HEK293T (cell line): ENCODE measurements at regions not wholly inside any gene's neighbourhood (a gene's known extent, or its start where the extent isn't known, plus 50 kb on each side); places are given as distances from the start of the nearest gene placed in this dataset.

ENCODE experiments used
- CTCF ChIA-PET: fragments of 350-600 bp; formaldehyde crosslinking; extraction: SDS; loops from one replicate; lab custom pipeline; 2021; ENCODE audit warnings: antibody characterized with exemption, inconsistent platforms; lab: Yijun Ruan, JAX
- POLR2A ChIA-PET: fragments of 350-600 bp; formaldehyde crosslinking; extraction: SDS; loops from one replicate; lab custom pipeline; 2020; ENCODE audit warnings: antibody characterized with exemption, inconsistent platforms; lab: Yijun Ruan, JAX
- DNase-seq: peaks from one replicate; pipeline ENCODE4 v3.0.0; 2012; ENCODE audit warnings: mixed read lengths; ENCODE audit errors: extremely low spot score
- ARNT ChIP-seq: fragments of 450-650 bp; IDR thresholded peaks from 2 replicates; pipeline ENCODE4 v1.6.1; 2017; ENCODE audit warnings: mild to moderate bottlenecking
- BHLHE40 ChIP-seq: fragments of 450-650 bp; IDR thresholded peaks from 2 replicates; pipeline ENCODE4 v1.6.1; 2016; ENCODE audit warnings: mild to moderate bottlenecking, moderate library complexity, borderline replicate concordance
- CTBP1 ChIP-seq: fragments of 450-650 bp; IDR thresholded peaks from 2 replicates; pipeline ENCODE4 v1.6.1; 2016; ENCODE audit warnings: borderline replicate concordance
- ELF4 ChIP-seq: fragments of 450-650 bp; IDR thresholded peaks from 2 replicates; pipeline ENCODE4 v1.6.1; 2017; ENCODE audit warnings: antibody characterized with exemption
- FOXA1 ChIP-seq: fragments of 450-650 bp; IDR thresholded peaks from 2 replicates; pipeline ENCODE4 v1.6.1; 2016; ENCODE audit warnings: mild to moderate bottlenecking
- FOXK2 ChIP-seq: fragments of 450-650 bp; IDR thresholded peaks from 2 replicates; pipeline ENCODE4 v1.6.1; 2016; ENCODE audit warnings: mild to moderate bottlenecking
- FOXM1 ChIP-seq: fragments of 450-650 bp; IDR thresholded peaks from 2 replicates; pipeline ENCODE4 v1.6.1; 2017; ENCODE audit warnings: mild to moderate bottlenecking, borderline replicate concordance
- HDGF ChIP-seq: fragments of 450-650 bp; IDR thresholded peaks from 2 replicates; pipeline ENCODE4 v1.6.1; 2017; ENCODE audit warnings: antibody characterized with exemption, borderline replicate concordance
- L3MBTL2 ChIP-seq: fragments of 450-650 bp; conservative IDR thresholded peaks from 2 replicates; pipeline ENCODE4 v1.6.1; 2016; ENCODE audit warnings: mild to moderate bottlenecking
- LEF1 ChIP-seq: fragments of 450-650 bp; IDR thresholded peaks from 2 replicates; pipeline ENCODE4 v1.6.1; 2017; ENCODE audit warnings: mild to moderate bottlenecking, borderline replicate concordance
- NFRKB ChIP-seq: fragments of 450-650 bp; IDR thresholded peaks from 2 replicates; pipeline ENCODE4 v1.6.1; 2016; ENCODE audit warnings: mild to moderate bottlenecking, moderate library complexity
- SP1 ChIP-seq: fragments of 450-650 bp; IDR thresholded peaks from 2 replicates; pipeline ENCODE4 v1.6.1; 2017
- SUZ12 ChIP-seq: fragments of 450-650 bp; IDR thresholded peaks from 2 replicates; pipeline ENCODE4 v1.6.1; 2016; ENCODE audit warnings: mild to moderate bottlenecking
- TARDBP ChIP-seq: fragments of 450-650 bp; IDR thresholded peaks from 2 replicates; pipeline ENCODE4 v1.6.1; 2016
- ZNF384 ChIP-seq: fragments of 450-650 bp; IDR thresholded peaks from 2 replicates; pipeline ENCODE4 v1.6.1; 2016
- TF ChIP-seq, protein P1 (sequence below): fragments of 450-650 bp; IDR thresholded peaks from 2 replicates; pipeline ENCODE4 v1.6.1; 2016

DNA sequence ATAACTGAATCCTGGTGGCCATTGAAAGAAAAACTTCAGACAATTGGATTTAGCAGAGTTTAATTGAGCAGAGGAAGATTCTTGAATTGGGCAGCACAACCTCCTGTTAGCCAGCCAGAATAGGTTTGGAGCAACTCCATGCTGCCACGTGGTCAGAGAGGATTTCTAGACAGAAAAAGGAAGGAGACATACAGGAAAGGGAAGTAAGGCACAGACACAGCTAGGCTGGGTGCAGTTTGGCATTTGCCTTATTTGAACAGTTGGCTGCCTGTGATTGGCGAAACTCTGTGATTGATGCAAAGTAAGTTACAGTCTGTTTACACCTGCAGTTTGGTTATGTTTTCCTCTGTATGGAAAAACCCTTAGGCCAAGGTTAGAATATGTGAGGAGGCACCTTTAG is 85.8 kb upstream of the SPATA13 start:
- ChIA-PET POLR2A (no interaction called here), CTCF (no interaction called here)
- no peak for DNase-seq
- TF ChIP-seq NFRKB (no peak), TARDBP (no peak), ZNF384 (no peak), HDGF (no peak), L3MBTL2 (no peak), BHLHE40 (no peak), SUZ12 (no peak), LEF1 (no peak), SP1 (no peak), FOXA1 (no peak), CTBP1 (no peak), FOXK2 (no peak), ELF4 (no peak), FOXM1 (no peak)
- TF ChIP-seq, protein P1, sequence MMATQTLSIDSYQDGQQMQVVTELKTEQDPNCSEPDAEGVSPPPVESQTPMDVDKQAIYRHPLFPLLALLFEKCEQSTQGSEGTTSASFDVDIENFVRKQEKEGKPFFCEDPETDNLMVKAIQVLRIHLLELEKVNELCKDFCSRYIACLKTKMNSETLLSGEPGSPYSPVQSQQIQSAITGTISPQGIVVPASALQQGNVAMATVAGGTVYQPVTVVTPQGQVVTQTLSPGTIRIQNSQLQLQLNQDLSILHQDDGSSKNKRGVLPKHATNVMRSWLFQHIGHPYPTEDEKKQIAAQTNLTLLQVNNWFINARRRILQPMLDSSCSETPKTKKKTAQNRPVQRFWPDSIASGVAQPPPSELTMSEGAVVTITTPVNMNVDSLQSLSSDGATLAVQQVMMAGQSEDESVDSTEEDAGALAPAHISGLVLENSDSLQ = no peak

DNA sequence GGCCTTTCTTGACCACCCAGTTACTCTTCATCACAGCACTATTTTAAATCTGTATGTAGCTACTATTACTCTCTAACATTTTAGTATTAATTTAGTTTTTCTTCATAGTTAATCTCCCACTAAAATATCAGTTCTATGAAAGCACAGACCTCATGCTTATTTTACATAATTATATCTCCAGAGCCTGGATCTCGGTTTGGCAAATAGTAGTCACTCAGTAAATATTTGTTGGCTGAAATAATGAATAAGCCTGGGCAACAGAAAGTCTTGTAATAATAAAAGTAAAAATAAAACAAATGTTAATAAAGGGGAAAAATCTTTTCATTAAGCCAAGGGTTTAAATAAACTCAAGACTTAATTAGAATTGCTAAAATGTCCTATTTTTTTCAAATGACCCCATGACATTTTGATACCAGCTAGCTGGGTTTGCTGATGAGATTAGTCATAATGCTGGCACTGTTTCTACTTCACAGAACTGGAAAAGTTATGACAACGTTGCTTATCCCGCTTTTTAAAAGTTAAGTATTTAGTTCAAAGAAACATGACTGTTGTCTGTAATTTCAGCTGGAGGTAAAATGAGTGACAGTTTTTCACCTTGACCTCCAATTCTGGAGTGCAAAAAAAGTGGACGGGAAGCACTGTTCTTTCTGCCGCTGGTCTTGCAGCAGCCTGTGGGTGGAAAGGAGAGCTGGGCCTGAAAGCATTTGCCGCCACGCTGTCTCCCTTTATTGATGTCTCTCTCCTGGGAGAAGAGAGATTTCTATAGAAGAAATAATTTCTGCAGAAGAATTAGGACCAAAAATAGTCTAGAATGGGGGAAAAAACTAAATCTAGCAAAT is 85.2 kb upstream of the SPATA13 start:
- POLR2A ChIA-PET = interaction anchor here (1.2 kb wide), 1 partner anchor 12 kb away, joined by 3 read pairs; no protein-coding TSS in a partner anchor
- CTCF ChIA-PET = no interaction called here
- DNase-seq = no peak
- no peak for TF ChIP-seq FOXK2
- TF ChIP-seq, protein P1 = no peak
- TF ChIP-seq SP1 = no peak
- TF ChIP-seq HDGF = no peak
- TF ChIP-seq L3MBTL2 = no peak
- TF ChIP-seq BHLHE40 = no peak
- no peak for TF ChIP-seq FOXA1
- no peak for TF ChIP-seq SUZ12
- no peak for TF ChIP-seq NFRKB
- TF ChIP-seq FOXM1 = no peak

DNA sequence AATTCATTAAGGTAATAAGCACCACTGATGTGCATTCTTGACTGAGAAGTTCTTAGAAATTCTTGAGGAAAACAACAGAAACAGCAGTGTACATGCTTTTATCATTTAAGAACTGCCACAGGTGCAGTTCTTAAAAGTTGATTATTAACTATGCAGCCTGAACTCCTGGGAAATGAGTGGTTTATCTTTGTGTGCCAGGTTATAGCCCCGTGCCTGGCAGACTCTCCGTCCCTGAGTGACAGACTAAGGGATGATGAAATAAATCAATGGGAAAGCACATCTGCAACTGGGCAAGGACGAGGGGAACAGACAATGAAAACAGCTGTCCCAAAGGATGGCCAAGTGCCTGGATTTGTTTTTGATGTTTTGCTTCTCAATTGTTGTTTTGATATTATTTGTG is 84.4 kb upstream of the SPATA13 start:
- DNase-seq = no peak
- CTCF ChIA-PET = no interaction called here

DNA sequence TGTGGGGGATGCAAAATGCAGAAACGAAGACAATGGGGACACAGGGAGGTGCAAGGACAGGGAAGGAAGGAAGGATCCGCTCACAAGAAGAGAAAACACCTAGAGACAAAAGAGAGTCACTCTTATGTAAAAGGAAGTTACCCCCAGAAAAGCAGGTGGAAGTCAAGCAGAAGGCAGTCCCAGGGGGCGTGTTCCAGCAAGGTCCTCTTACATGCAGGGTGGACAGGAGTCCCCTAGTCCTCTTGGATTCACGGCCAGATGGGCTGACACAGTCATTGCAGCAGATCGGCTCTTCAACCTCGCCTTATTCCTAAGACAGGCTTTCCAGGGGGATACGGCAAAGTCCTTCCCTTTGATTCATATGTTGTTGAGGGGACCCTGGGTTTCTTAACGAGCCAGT is 83.9 kb upstream of the SPATA13 start:
- ChIA-PET POLR2A (no interaction called here), CTCF (no interaction called here)
- DNase-seq = no peak
- TF ChIP-seq SUZ12 (no peak), HDGF (no peak), ELF4 (no peak), FOXK2 (no peak), ARNT (no peak), FOXA1 (no peak), NFRKB (no peak), BHLHE40 (no peak), TARDBP (no peak), FOXM1 (no peak), L3MBTL2 (no peak), ZNF384 (no peak), SP1 (no peak), CTBP1 (no peak)
- TF ChIP-seq, protein P1 = no peak

More for the DNA sequence above, 84.4 kb upstream of the SPATA13 start:
- POLR2A ChIA-PET = interaction anchor here (1.2 kb wide), 1 partner anchor 11 kb away, joined by 3 read pairs; no protein-coding TSS in a partner anchor
- TF ChIP-seq, protein P1 = no peak

DNA sequence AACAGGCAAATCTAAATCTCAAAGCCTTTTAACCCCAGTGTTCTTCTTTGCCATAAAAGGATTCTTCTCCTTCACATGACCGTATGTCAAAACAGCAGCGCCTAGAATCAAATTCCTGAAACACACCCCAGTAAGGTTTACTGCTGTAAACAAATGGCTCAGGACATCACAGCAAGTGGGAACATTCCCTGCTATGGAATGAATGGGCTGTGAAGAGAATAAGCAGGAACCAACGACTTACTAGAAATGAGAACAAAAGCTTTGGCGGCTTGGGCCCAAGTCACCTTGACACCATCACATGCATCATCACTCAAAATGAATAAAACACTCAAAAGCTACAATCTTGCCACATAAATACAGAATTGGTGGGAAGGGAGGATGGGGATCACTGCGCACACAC is 80.4 kb upstream of the SPATA13 start:
- CTCF ChIA-PET = no interaction called here
- DNase-seq = no peak
- TF ChIP-seq LEF1 (no peak), L3MBTL2 (no peak), FOXK2 (no peak), NFRKB (no peak)
- POLR2A ChIA-PET = no interaction called here

DNA sequence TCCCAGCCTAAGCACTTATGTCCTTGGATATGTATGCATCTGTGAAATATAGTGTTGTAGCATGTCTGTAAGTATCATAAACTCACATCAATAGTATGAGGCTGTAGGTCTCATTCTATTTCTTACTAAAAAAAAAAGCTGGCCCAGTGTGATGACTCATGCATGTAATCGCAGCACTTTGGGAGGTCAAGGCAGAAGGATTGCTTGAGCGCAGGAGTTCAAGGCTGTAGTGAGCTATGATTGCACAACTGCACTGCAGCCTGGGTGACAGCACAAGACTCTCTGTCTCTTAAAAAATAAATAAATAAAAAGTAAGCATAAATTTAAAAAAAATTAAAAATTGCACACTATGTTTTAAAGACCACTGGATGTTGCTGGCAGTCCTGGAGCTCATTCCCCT is 79.1 kb upstream of the SPATA13 start:
- POLR2A ChIA-PET = no interaction called here
- CTCF ChIA-PET = no interaction called here
- TF ChIP-seq HDGF = no peak
- no peak for TF ChIP-seq NFRKB
- no peak for TF ChIP-seq FOXK2
- no peak for TF ChIP-seq LEF1
- DNase-seq = no peak
